Skeletal muscle tissue (tissue), 3 donors: ENCODE measurements at regions not wholly inside any gene's neighbourhood (a gene's known extent, or its start where the extent isn't known, plus 50 kb on each side); places are given as distances from the start of the nearest gene placed in this dataset.
"Not testable (repeated sequence)": the region's sequence is repeated elsewhere in the genome, so short reads cannot be mapped to it uniquely, and the experiment has no call there.

Experiments used
- H3K27ac ChIP-seq: one replicate; pipeline ENCODE4 v1.7.0; 2013; ENCODE audit warnings: mild to moderate bottlenecking, low read depth, low read length, inconsistent platforms
- H3K27me3 ChIP-seq, 3 donors: one replicate each; pipeline ENCODE4 v1.7.0; 2013; ENCODE audit warnings: low read length in 3 of 3; ENCODE audit not compliant: control insufficient read depth in 3 of 3, insufficient read depth in 3 of 3
- H3K36me3 ChIP-seq, 3 donors: one replicate each; pipeline ENCODE4 v1.7.0; 2013; ENCODE audit warnings: low read length in 3 of 3; ENCODE audit not compliant: control insufficient read depth in 3 of 3, insufficient read depth in 3 of 3
- H3K4me1 ChIP-seq, 3 donors: one replicate each; pipeline ENCODE4 v1.7.0; 2013; ENCODE audit warnings: low read length in 3 of 3, mild to moderate bottlenecking in 3 of 3; ENCODE audit not compliant: control insufficient read depth in 3 of 3, insufficient read depth in 3 of 3
- H3K4me3 ChIP-seq, 3 donors: one replicate each; pipeline ENCODE4 v1.7.0; 2013; ENCODE audit warnings: low read length in 3 of 3
- H3K9ac ChIP-seq, 3 donors: one replicate each; pipeline ENCODE4 v1.7.0; 2013; ENCODE audit warnings: low read length in 3 of 3, mild to moderate bottlenecking in 3 of 3, moderate library complexity in 2 of 3, low read depth in 1 of 3
- H3K9me3 ChIP-seq, 3 donors: one replicate each; pipeline ENCODE4 v1.7.0; 2013; ENCODE audit warnings: low read length in 3 of 3; ENCODE audit not compliant: control insufficient read depth in 3 of 3
- donor health status: Osteomylitis.

GRCh38 chr12:38113991-38114390 is 202.6 kb upstream of the ALG10B start:
- Histone ChIP-seq H3K27me3 (no peaks in the 10 kb centered on the region), H3K36me3 (no peaks in the 10 kb centered on the region), H3K4me1 (no peaks in the 10 kb centered on the region), H3K9ac (no peak overlapping the region), H3K4me3 (no peak overlapping the region), H3K9me3 (no peaks in the 10 kb centered on the region), H3K27ac (no peak overlapping the region)

GRCh38 chr12:38116968-38117367 is 199.6 kb upstream of the ALG10B start:
- Histone ChIP-seq H3K36me3 (no peaks in the 10 kb centered on the region), H3K4me3 (no peak overlapping the region), H3K27me3 (no peaks in the 10 kb centered on the region), H3K9me3 (no peaks in the 10 kb centered on the region), H3K9ac (no peak overlapping the region), H3K27ac (no peak overlapping the region), H3K4me1 (no peaks in the 10 kb centered on the region)

GRCh38 chr12:38118632-38119031 is 197.9 kb upstream of the ALG10B start:
- Histone ChIP-seq H3K36me3 (no peaks in the 10 kb centered on the region), H3K27me3 (no peaks in the 10 kb centered on the region), H3K4me3 (no peak overlapping the region), H3K27ac (no peak overlapping the region), H3K9me3 (no peaks in the 10 kb centered on the region), H3K9ac (no peak overlapping the region), H3K4me1 (no peaks in the 10 kb centered on the region)

- Histone ChIP-seq H3K36me3 (no peaks in the 10 kb centered on the region), H3K4me1 (no peaks in the 10 kb centered on the region), H3K9ac (no peak overlapping the region), H3K27me3 (no peaks in the 10 kb centered on the region), H3K4me3 (no peak overlapping the region), H3K27ac (no peak overlapping the region), H3K9me3 (no peaks in the 10 kb centered on the region)
Measured at GRCh38 chr12:38120438-38120837, 196.1 kb upstream of the ALG10B start.

- not testable (repeated sequence) for H3K4me1 ChIP-seq, H3K9ac ChIP-seq, H3K4me3 ChIP-seq, H3K27ac ChIP-seq, H3K9me3 ChIP-seq, H3K36me3 ChIP-seq, H3K27me3 ChIP-seq
Measured at GRCh38 chr12:38123028-38123427, 193.5 kb upstream of the ALG10B start.

- Histone ChIP-seq H3K4me1 (no peaks in the 10 kb centered on the region), H3K9ac (no peak overlapping the region), H3K9me3 (no peaks in the 10 kb centered on the region), H3K27me3 (no peaks in the 10 kb centered on the region), H3K36me3 (no peaks in the 10 kb centered on the region), H3K4me3 (no peak overlapping the region), H3K27ac (no peak overlapping the region)
Measured at GRCh38 chr12:38123566-38124246, 192.9 kb upstream of the ALG10B start.

GRCh38 chr12:38124247-38125012 is 192.1 kb upstream of the ALG10B start:
- Histone ChIP-seq H3K9ac (no peak overlapping the region), H3K27me3 (no peaks in the 10 kb centered on the region), H3K36me3 (no peaks in the 10 kb centered on the region), H3K27ac (no peak overlapping the region), H3K4me3 (no peak overlapping the region), H3K4me1 (no peaks in the 10 kb centered on the region), H3K9me3 (no peaks in the 10 kb centered on the region)

GRCh38 chr12:38132139-38132538 is 184.4 kb upstream of the ALG10B start:
- Histone ChIP-seq H3K4me1 (no peaks in the 10 kb centered on the region), H3K27ac (no peak overlapping the region), H3K9ac (no peak overlapping the region), H3K4me3 (no peak overlapping the region), H3K9me3 (no peaks in the 10 kb centered on the region), H3K27me3 (peaks cover 0 to under 1% (median 0%) of the 10 kb centered on the region in 3 donors), H3K36me3 (no peaks in the 10 kb centered on the region)

- Histone ChIP-seq H3K4me3 (no peak overlapping the region), H3K4me1 (peaks cover 7 to 11% (median 7%) of the 10 kb centered on the region in 3 donors), H3K27me3 (peaks cover 5 to 8% (median 6%) of the 10 kb centered on the region in 3 donors), H3K27ac (no peak overlapping the region), H3K36me3 (no peaks in the 10 kb centered on the region), H3K9me3 (no peaks in the 10 kb centered on the region), H3K9ac (no peak overlapping the region)
Measured at GRCh38 chr12:38137287-38137686, 179.3 kb upstream of the ALG10B start.

GRCh38 chr12:38137716-38138115 is 178.9 kb upstream of the ALG10B start:
- no peaks in the 10 kb centered on the region for H3K9me3 ChIP-seq
- peaks cover 7 to 11% (median 7%) of the 10 kb centered on the region in 3 donors for H3K4me1 ChIP-seq
- peaks cover 5 to 8% (median 6%) of the 10 kb centered on the region in 3 donors for H3K27me3 ChIP-seq
- H3K9ac ChIP-seq = no peak overlapping the region
- no peaks in the 10 kb centered on the region for H3K36me3 ChIP-seq
- H3K4me3 ChIP-seq = no peak overlapping the region
- H3K27ac ChIP-seq = no peak overlapping the region
